HG03060 (cell line): ENCODE measurements at regions not wholly inside any gene's neighbourhood (a gene's known extent, or its start where the extent isn't known, plus 50 kb on each side); places are given as distances from the start of the nearest gene placed in this dataset.

Experiments
- ATAC-seq: cut with Tn5 transposase; IDR thresholded peaks from one replicate; pipeline ENCODE4 v1.9.1; 2021; ENCODE audit warnings: low read depth, moderate number of reproducible peaks; ENCODE audit not compliant: unreplicated experiment

GRCh38 chr19:28815257-28815656, 397.7 kb downstream of the UQCRFS1 start:
- no peak for ATAC-seq

GRCh38 chr19:28794301-28794700, 418.6 kb downstream of the UQCRFS1 start:
- ATAC-seq = no peak

DNA sequence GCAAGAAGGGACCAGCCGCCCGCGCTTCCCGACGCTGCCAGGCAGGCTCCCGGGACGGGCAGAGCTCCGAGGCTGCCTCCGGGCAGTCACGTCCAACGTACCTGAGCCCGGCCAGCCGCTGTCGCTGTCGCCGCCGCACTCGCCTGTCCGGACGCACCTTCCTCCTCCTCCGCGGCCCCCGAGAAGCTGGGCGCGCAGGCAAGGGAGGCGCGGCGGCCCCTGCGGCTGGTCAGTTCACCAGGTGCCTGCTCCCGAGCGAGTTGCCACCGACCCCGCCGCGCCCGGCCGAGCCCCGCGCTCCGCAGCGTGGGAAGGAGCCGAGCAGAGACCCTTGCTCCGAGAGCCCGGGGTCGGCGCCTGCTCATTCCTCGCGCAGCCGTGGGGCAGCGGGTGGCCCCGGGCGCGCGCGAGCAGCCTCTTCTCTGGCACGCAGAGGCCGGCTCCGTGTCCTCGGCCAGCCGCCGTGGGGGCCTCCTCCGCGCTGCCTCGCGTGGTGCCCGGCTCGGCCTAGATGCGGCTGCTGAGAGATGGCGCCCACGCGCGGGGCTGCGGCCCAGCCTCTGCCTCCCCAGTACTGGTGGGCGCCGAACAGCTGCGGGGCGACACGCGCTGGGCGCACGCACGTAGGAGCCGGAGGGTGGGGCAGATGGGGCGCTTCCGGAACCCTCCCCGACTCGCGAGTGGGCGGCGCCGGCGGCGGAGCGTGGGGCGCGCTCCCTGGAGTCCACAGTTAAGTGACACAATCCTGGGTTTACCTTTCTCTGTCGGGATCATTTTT, 419.4 kb downstream of the UQCRFS1 start:
- ATAC-seq = no peak

DNA sequence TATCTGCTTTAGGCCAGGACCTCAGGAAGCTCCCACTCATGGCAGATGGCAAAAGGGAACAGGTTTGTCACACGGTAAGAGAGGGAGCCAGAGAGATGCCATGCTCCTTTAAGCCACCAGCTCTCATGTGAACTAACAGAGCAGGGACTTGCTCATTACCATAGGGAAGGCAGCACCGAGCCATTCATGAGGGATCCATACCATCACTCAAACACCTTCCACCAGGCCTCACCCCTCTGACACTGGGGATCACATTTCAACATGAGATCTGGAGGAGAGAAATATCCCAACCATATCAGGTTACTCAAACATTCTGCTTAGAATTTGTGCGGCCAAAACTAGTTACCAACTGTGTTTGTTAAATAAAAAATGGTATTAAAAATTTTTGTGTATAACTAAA, 427.0 kb downstream of the UQCRFS1 start:
- no peak for ATAC-seq

DNA sequence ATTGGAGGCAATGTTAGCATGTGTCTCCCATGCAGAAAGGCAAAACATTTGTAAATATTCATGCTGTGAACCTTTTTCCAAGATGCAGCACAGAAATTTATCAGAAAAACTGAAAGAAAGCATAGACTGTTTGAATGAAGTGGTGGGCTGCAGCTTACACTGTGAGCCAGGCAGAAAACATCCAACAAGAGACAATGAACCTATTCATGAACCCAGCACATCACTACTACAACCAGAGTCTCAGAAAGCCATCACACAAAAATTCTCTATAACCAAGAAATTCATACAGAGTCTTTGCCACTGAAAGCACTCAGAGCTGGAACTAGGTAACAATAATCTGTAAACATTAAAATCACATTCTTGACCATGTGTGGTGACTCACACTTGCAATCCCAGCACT, 448.9 kb downstream of the UQCRFS1 start:
- ATAC-seq = no peak

GRCh38 chr19:28746478-28746877, 466.5 kb downstream of the UQCRFS1 start:
- ATAC-seq = no peak

DNA sequence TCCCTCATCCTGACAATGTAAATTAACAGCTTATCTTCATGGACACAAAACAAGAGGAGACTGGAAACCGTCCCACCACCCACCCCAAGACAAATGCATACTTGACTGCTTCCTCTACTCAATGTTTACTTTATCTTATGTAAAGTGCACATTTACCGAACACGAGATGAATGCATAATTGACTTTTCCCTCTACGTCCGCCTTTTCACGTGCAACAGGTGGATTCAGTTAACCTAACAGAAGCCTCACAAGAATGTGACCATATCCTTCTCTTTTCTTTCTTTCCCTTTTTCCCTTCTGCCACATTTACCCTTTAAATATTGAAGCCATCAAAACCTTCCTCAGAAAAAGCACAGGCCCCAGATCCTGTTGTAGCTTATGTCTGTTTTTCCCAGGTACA, 468.0 kb downstream of the UQCRFS1 start:
- ATAC-seq = no peak

GRCh38 chr19:28744014-28744413, 468.9 kb downstream of the UQCRFS1 start:
- ATAC-seq = no peak

- no peak for ATAC-seq
Observed at GRCh38 chr19:28737021-28737895, 475.7 kb downstream of the UQCRFS1 start.

GRCh38 chr19:28736528-28736927, 476.4 kb downstream of the UQCRFS1 start:
- ATAC-seq = no peak

DNA sequence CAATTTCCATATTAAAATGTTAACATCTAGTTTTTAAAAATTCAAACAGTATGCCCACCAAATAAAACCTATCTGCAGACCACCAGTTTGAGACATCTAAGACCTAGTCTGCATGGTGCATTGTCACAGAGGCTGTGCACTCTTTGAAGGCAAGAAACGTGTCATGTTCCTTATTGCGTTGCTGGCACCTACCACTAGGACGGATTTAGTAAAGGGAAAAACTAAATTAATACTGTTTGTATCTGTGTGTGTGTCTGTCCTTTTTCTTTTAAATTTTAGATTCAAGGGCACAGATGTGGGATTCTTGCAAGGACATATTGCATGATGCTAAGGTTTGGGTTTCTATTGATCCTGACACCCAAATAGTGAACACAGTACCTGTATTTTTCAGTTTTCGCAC, 481.4 kb downstream of the UQCRFS1 start:
- ATAC-seq = no peak

DNA sequence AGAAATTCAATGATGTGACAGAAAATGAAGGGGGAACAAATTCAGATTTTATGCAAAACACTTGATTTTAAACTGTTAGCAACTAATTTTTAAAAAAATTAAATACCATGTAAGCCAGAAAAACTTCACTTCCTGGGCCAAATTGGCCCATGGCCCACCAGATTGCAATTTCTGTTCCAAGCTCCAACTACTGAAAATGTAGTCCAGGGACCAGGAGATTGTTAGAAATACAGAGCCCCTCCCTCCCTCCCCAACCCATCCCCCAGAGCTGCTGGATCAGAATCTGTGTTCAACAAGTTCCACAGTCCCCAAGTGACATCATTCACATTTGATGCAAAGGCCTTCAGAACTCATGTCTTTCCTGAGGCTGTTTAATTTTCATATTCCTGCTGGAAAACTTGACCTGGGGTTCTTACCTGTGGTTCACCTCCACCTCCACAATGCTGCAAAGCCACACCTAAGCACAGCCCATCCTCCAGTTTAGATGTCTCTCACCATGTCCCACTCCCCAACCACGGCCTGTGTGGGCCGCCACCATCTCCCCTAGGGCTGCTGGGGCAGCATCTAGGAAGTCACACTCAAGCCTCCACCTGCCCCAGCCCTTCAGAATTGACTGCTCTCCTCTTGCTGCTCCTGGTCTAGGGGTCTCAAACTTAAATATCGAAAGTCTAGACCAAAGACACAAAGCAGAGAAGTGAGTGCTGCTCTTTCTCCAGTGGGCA, 482.0 kb downstream of the UQCRFS1 start:
- ATAC-seq = no peak

- no peak for ATAC-seq
Observed at GRCh38 chr19:28727480-28728159, 485.3 kb downstream of the UQCRFS1 start.

DNA sequence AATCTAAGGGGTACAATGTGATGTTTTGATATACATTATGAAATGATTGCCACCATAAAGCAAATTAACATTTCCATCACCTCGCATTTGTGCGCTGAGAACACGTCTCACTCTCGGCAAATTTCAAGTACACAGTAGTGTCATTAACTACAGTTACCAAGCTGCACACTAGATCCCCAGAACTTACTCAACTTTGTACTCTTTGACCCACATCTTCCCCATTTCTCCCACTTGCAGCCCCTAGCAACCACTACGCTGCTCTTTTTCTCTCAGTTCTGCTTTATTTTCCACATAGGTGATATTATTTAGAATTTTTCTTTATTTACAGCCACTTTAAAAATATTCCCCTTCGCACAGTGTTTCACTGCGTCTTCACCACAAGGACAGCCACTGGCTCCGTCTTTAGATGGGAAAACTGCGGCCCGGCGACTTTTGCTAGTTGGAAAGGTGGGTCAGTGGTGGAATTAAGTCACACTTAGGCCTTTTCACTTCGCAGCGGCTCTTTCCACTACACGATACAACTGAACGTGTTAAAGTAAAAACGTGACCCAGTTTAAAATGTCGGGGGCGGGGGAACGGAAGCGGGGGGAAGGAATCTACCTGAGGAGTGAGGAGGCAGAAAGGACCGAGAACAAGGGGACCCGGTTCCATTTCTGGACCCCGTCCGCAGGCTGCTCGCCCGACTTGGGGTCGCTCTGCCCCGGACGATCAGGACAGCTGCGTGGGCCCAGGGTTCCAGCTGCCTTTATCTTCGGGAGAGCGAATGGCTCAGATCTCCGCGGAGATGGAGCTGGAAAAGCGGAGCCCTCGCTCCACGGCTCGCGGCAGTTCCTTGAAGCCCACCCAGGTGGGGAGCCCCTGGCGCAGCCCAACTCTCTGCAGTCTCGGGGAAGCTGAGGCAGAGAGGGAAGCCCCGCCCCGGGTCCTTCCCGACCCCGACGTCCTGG, 486.1 kb downstream of the UQCRFS1 start:
- ATAC-seq = no peak

DNA sequence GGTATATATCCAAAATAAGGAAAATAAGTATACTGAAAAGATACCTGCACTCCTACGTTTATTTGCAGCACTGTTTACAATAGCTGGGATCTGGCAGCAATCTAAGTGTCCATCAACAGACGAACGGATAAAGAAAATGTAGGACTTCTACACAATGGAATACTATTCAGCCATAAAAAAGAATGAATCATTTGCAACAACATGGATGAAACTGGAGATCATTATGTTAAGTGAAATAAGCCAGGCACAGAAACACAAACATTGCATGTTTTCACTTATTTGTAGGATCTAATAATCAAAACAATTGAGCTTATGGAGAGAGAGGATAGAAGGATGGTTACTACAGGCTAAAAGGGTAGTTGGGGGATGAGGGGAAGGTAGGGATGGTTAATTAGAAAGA, 494.0 kb downstream of the UQCRFS1 start:
- no peak for ATAC-seq

DNA sequence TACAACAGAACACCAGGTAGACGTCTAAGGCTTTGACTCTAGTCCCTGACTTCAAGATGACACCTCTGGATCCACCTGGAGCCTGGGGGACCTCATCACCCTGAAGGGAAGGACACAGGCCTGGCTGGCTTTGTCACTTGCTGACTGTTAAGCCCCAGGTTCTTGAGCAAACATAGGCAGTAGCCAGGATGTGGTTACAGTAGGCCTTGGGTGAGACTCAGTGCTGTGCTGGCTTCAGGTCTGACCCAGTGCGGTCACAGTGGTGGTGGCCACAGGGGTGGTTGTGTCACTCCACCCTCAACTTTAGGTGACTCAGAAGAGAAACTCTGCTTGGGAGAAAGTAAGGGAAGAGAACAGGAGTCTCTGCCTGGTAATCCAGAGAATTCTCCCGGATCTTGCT, 497.8 kb downstream of the UQCRFS1 start:
- ATAC-seq = no peak

DNA sequence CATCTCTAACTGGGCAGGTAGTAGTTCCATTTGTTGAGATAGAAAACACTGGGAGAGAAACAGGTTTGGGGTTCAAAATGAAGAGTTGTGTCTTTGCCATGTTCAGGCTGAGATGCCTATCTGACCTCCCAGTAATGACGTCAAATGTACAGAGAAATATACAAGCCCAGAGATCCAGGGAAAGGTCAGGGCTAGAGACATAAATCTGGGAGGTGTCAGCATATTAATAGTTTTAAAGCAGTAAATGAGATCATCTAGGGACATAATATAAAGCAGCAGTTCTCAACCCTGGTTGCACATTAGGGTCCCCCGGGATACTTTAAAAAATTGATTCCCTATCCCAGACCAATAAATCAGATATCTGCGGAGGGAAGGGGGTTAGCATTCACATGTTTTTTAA, 501.5 kb downstream of the UQCRFS1 start:
- ATAC-seq = no peak

DNA sequence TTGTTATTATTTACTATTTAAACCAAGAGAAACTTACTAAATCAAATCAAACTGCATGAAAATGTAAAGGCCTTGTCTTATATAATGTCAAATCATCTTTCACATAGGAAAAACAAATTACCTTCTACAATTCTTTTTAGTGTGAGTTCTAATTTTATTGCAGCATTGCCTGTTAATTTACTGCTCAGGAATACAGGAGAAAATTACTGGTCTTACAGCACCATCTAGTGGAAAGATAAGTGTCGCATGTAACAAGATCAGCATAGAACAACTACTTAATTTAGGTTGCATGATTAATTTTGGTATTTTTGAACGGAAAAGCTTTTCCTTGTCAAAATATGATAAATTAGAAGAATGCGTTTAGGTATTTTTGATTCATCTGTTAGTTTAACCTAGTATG, 502.7 kb downstream of the UQCRFS1 start:
- no peak for ATAC-seq

DNA sequence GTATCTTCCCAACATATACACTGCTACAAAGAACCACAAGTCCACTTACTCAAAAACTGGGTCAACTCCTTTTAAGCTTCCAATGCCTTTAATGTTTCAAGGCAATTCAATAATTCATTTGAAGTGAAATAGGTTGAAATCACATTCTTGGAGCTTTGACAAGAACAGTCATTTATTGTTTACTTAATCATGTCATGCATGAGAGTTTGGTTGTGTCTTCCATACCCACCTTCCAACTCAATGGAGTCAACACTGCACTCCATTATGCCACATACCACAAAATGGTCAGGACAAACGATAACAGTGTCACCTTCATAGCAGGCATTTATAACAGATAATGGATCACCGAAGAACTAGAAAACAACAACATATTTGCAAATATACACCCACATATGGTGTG, 506.3 kb downstream of the UQCRFS1 start:
- ATAC-seq = no peak

GRCh38 chr19:28705008-28705407, 507.9 kb downstream of the UQCRFS1 start:
- ATAC-seq = no peak
